Caco-2 (cell line): ENCODE measurements at regions not wholly inside any gene's neighbourhood (a gene's known extent, or its start where the extent isn't known, plus 50 kb on each side); places are given as distances from the start of the nearest gene placed in this dataset.

Source experiments
- BruUV-seq: library from RNA; stranded (reverse); fragments of 400-500 nt; replicated peaks from 2 replicates; lab custom pipeline; 2021; lab: Mats Ljungman, UMichigan
- CTCF ChIA-PET: fragments of 300-600 bp; sonication (Branson Sonifier 250); formaldehyde crosslinking; loops from one replicate; lab custom pipeline; 2022; ENCODE audit warnings: antibody characterized with exemption; lab: Charles Lee
- POLR2A ChIA-PET: fragments of 300-600 bp; sonication (Branson Sonifier 250); formaldehyde crosslinking; loops from one replicate; lab custom pipeline; 2022; ENCODE audit warnings: antibody characterized with exemption; lab: Charles Lee
- DNase-seq, 2 experiments: peaks; one replicate each; pipeline versions ENCODE4 v3.0.0 to v3.0.0-alpha.2; 2020 to 2022
- H3K27me3 ChIP-seq: replicated peaks from 2 replicates; pipeline ENCODE4 v1.6.0; 2011; ENCODE audit warnings: low read length; ENCODE audit not compliant: control insufficient read depth, insufficient read depth
- H3K36me3 ChIP-seq: 2 replicates; pipeline ENCODE4 v1.5.1; 2011; ENCODE audit warnings: low read length; ENCODE audit not compliant: control insufficient read depth, insufficient read depth
- H3K4me1 ChIP-seq: fragments of 250-450 bp; sonication (Bioruptor Pico); 2 replicates; pipeline ENCODE4 v1.5.1; 2020; ENCODE audit warnings: mild to moderate bottlenecking
- H3K4me3 ChIP-seq: 2 replicates; pipeline ENCODE4 v1.5.1; 2011; ENCODE audit warnings: low read depth, mild to moderate bottlenecking, control low read depth, low read length
- H3K9me3 ChIP-seq: fragments of 250-450 bp; sonication (Bioruptor Pico); 2 replicates; pipeline ENCODE4 v1.5.1; 2020; ENCODE audit warnings: mild to moderate bottlenecking, moderate library complexity
- H3K27ac Mint-ChIP-seq: one replicate; pipeline ENCODE4 v1.8.0; 2022; ENCODE audit warnings: mixed read lengths; ENCODE audit not compliant: unreplicated experiment
- H3K27me3 Mint-ChIP-seq: one replicate; pipeline ENCODE4 v1.8.0; 2022; ENCODE audit warnings: mixed read lengths; ENCODE audit not compliant: insufficient read depth, unreplicated experiment
- H3K36me3 Mint-ChIP-seq: one replicate; pipeline ENCODE4 v1.8.0; 2022; ENCODE audit warnings: mild to moderate bottlenecking, mixed read lengths; ENCODE audit not compliant: insufficient read depth, unreplicated experiment
- H3K4me1 Mint-ChIP-seq: one replicate; pipeline ENCODE4 v1.8.0; 2022; ENCODE audit warnings: low read depth, mixed read lengths; ENCODE audit not compliant: unreplicated experiment
- H3K4me3 Mint-ChIP-seq: one replicate; pipeline ENCODE4 v1.8.0; 2022; ENCODE audit warnings: mild to moderate bottlenecking, moderate library complexity, mixed read lengths; ENCODE audit not compliant: unreplicated experiment
- H3K9me3 Mint-ChIP-seq: one replicate; pipeline ENCODE4 v1.8.0; 2022; ENCODE audit warnings: mixed read lengths; ENCODE audit not compliant: unreplicated experiment
- CTCF ChIP-seq, 2 experiments: fragments of 200-600 bp in 1 of 2; IDR thresholded peaks; 1 replicate in 1 of 2; 2 replicates in 1 of 2; pipeline versions ENCODE4 v1.5.1 to v1.8.0; 2011 to 2022; ENCODE audit warnings: antibody characterized with exemption in 1 of 2, control low read depth in 1 of 2, inconsistent platforms in 1 of 2, low read depth in 1 of 2, low read length in 1 of 2, mild to moderate bottlenecking in 1 of 2, moderate library complexity in 1 of 2; ENCODE audit not compliant: insufficient read depth in 1 of 2, severe bottlenecking in 1 of 2, unreplicated experiment in 1 of 2
- intact Hi-C: fragments of 100-400 bp; cut with micrococcal nuclease; formaldehyde crosslinking; loops from one replicate; pipeline ENCODE4 v1.10.0; 2022; ENCODE audit not compliant: unreplicated experiment

- Histone ChIP-seq H3K27me3 (no peaks in the 10 kb centered on the region), H3K4me1 (no peaks in the 10 kb centered on the region), H3K4me3 (no peak overlapping the region), H3K9me3 (no peaks in the 10 kb centered on the region), H3K36me3 (no peaks in the 10 kb centered on the region)
- TF ChIP-seq CTCF (IDR thresholded peaks at IDR 0.05; ENCODE audit: insufficient read depth in 1 of 2, low read depth in 1 of 2, low read length in 1 of 2, severe bottlenecking in 1 of 2, unreplicated experiment in 1 of 2), result no peak
- Mint-ChIP-seq H3K27ac (no peak overlapping the region), H3K9me3 (no peaks in the 10 kb centered on the region), H3K4me1 (no peaks in the 10 kb centered on the region), H3K36me3 (no peaks in the 10 kb centered on the region), H3K4me3 (no peak overlapping the region), H3K27me3 (peaks cover 4% of the 10 kb centered on the region)
- no peak for DNase-seq
- ChIA-PET POLR2A (no interaction called here), CTCF (no interaction called here)
- intact Hi-C loops, result no loop called here
- no TSS peak for BruUV-seq
Measured at GRCh38 chr4:175460414-175460813, 351.6 kb downstream of the GPM6A start.

- DNase-seq, result no peak
- POLR2A ChIA-PET, result no interaction called here
- peaks cover 6% of the 10 kb centered on the region for H3K4me1 Mint-ChIP-seq
- Histone ChIP-seq H3K27me3 (no peaks in the 10 kb centered on the region), H3K4me1 (no peaks in the 10 kb centered on the region), H3K36me3 (no peaks in the 10 kb centered on the region), H3K9me3 (no peaks in the 10 kb centered on the region), H3K4me3 (no peak overlapping the region)
- peaks cover 22% of the 10 kb centered on the region for H3K9me3 Mint-ChIP-seq
- intact Hi-C loops, result no loop called here
- BruUV-seq, result no TSS peak
- CTCF ChIA-PET, result no interaction called here
- H3K4me3 Mint-ChIP-seq, result no peak overlapping the region
- no peak overlapping the region for H3K27ac Mint-ChIP-seq
- no peaks in the 10 kb centered on the region for H3K36me3 Mint-ChIP-seq
- no peak for TF ChIP-seq CTCF (IDR thresholded peaks at IDR 0.05; ENCODE audit: insufficient read depth in 1 of 2, low read depth in 1 of 2, low read length in 1 of 2, severe bottlenecking in 1 of 2, unreplicated experiment in 1 of 2)
- peaks cover 4% of the 10 kb centered on the region for H3K27me3 Mint-ChIP-seq
Measured at GRCh38 chr4:175469514-175469913, 342.6 kb downstream of the GPM6A start.

- Histone ChIP-seq H3K36me3 (no peaks in the 10 kb centered on the region), H3K27me3 (no peaks in the 10 kb centered on the region), H3K9me3 (no peaks in the 10 kb centered on the region), H3K4me1 (no peaks in the 10 kb centered on the region), H3K4me3 (no peak overlapping the region)
- TF ChIP-seq CTCF (IDR thresholded peaks at IDR 0.05; ENCODE audit: insufficient read depth in 1 of 2, low read depth in 1 of 2, low read length in 1 of 2, severe bottlenecking in 1 of 2, unreplicated experiment in 1 of 2), result no peak
- H3K27ac Mint-ChIP-seq, result no peak overlapping the region
- H3K27me3 Mint-ChIP-seq, result peaks cover 2% of the 10 kb centered on the region
- ChIA-PET CTCF (no interaction called here), POLR2A (no interaction called here)
- H3K36me3 Mint-ChIP-seq, result no peaks in the 10 kb centered on the region
- intact Hi-C loops, result no loop called here
- DNase-seq, result no peak
- no TSS peak for BruUV-seq
- H3K4me3 Mint-ChIP-seq, result no peak overlapping the region
- H3K9me3 Mint-ChIP-seq, result peaks cover 22% of the 10 kb centered on the region
- H3K4me1 Mint-ChIP-seq, result peaks cover 6% of the 10 kb centered on the region
Measured at GRCh38 chr4:175470131-175470530, 341.9 kb downstream of the GPM6A start.
